Activated CD8-positive, alpha-beta memory T cell treated with anti-CD3 and anti-CD28 coated beads, Interleukin-2, amount 50 U/mL, for 48 hours (primary cell): ENCODE measurements at regions not wholly inside any gene's neighbourhood (a gene's known extent, or its start where the extent isn't known, plus 50 kb on each side); places are given as distances from the start of the nearest gene placed in this dataset.

Experiments
- DNase-seq: peaks from one replicate; pipeline ENCODE4 v3.0.0-alpha.2; 2020

DNA sequence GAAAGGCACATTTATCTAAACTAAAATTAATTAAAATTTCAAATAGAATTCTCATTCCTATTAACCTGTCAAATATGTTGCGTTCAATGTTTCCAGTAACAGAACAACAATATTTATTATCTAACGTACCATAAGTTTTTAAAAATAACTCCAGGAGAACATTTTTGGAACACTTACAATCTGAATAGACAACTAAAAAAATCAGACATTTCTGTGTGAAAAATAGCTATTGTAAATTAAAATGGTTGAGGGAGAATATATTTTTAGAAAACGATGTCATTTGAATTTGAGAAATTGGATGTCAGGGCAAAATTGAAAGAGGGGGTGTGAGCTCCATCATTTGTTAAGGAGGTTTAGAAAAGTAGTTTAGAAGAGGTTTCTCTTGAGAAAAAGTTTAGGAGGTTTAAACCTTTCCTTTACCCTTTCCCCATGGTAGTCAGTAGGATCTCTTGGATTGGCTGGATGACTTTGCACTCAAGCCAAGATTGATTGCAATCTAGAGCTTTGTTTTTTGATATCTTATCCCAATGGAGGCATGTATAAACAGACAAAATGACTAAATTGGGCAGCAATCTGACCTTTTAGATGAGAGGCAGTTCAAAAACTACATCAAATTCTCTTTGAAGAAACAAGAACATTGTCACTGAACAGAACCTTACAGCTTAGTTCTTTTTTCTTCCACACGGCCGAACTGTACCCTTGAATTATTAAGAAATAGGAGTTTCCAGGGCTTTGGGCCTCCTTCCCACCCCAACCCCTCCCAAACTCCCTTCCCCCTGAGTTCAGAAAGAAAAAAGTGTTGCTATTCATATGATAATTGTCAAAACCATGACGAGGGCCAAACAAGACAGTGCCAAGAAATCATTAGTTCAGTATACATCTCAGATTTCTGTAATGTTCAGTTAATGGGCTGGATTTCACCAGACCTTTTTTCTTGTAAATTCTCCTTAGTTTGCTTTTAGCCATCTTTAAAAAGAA is 79.7 kb upstream of the CDIN1 start:
- DNase-seq = no peak

DNA sequence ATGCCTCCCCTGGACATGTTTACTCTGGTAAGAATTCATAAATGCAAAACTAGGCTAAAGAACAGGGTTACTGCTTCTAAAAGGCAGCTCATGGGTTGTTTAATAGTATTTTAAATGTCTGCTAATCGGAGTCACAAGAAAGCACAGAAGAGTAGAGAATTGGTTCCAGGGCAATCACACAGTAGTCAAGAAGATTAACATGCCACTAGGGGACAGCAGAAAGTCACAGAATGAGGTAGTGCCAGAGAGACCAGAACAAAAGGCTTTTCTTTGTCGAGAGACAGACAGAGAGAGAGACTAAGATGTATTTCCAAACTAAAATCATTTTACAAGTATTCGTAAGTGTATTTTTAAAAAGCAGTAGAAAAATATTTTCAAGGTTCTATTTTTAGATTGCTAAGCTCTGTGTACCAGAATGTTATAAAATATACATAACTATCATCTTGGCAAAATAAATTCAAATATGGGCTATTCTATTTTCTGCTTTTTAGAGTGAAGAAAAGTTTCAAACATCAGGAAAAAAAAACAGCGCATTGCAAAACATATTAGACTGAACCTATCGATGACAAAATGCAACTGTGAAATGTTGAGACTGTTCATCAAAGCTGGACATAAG is 78.3 kb upstream of the CDIN1 start:
- DNase-seq = no peak

DNA sequence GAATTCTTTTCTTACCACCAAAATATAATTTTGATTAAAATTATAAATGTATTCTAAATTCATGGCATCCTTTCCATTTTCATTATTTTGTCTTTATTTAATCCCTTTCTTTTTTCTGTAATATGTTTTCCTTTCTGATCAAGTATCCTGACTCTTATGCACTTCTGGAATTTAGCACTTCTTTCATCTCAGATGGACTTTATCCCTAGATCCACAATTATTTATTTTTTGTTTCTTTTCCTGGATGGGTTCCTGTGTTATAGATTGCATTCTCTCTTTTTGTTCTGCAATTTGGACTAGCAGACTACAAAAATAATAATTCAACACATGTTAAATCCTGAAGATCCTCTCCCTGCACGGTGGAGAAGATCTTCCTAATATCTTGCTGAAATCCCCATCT is 76.9 kb upstream of the CDIN1 start:
- no peak for DNase-seq

DNA sequence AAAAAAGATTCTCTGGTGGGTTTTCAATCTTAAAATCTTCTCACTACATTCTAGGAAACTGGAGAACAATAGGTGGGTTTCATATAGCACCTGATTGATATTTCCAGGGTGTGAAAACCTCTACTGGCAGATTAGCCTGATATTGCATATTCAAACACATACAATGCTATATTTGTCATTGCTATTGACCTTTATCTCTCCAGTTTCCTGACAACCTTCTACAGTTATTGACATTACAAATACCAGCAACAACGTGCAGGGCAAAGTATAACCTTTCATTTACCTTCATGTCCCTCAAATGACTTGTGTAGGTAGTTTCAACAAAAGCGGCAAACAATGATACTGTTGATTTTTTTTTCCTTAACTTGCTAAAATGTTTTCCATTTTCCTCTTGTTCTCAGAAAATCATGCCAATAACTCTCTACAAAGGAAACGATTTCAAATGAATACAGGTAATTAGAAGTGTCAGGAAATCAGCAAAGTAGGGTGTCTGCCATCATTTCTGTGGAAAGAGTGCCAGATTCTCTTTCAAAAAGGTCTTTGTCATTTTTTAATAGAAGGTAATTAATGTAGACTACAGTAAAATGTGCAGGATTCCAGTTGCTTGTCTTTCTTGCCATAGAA is 72.6 kb upstream of the CDIN1 start:
- no peak for DNase-seq

DNA sequence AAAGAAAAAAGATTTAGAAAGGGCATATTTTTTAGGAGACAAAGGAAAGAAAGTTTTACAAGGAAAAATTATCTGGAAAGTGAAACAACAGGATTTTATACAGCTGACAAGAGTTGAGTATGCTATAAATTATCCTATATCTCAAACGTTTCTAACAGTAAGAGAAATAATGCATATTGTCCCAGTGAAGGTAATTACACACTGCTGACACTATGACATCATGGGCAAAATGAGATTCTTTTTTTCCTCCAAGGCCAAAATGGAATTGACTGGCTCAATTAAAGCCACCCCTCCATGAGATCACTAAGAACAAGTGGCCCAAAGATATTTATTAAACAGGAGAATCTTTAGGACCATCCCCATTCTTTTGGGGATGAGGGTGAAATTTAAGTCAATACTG is 72.0 kb upstream of the CDIN1 start:
- no peak for DNase-seq

DNA sequence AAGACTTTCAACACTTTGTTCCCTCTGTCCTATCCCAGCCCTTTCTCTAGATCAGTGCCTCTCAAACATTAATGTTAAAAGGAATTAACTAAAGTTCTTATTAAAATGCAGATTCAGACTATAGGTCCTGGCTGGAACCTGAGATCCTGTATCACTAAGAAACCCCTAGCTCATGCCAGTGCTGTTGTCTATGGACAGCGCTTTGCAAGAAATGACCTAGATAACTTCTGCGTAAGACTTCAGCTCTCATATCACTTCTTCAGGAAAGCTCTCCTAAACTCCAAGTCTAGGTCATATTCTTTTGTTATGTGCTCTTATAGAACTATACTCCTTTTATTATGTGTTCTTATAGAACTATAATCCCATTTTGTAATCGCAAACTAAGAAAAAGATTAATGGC is 67.8 kb upstream of the CDIN1 start:
- no peak for DNase-seq

DNA sequence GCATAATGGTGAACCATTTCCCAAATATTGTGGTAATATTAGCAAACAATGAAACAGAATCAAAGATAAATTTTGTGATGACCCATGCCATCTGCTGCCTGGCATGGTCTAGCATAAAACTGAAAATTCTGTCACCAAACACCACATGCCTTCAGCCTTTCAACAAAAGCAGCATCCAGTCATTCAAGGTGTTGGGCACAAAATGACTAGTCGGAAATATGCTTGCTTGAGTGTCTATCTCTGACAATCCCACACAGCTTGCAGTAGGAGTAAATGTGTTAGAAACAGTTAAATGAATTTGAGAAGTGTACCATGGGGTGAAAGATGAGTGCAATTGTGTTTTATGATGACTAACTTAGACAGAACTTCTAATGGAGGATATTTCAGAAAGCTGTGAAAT is 61.7 kb upstream of the CDIN1 start:
- no peak for DNase-seq

DNA sequence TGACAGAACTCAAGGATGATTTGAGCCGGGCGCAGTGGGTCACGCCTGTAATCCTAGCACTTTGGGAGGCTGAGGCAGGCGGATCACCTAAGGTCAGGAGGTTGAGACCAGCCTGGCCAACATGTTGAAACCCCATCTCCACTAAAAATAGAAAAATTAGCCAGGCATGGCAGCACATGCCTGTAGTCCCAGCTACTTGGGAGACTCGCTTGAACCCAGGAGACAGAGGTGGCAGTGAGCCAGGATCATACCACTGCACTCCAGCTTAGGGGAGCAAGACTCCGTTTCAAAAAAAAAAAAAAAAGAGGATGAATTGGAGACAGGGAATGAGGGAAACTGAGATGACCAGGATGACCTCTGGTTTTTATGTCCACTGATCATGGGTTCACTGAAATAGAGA is 60.4 kb upstream of the CDIN1 start:
- no peak for DNase-seq

DNA sequence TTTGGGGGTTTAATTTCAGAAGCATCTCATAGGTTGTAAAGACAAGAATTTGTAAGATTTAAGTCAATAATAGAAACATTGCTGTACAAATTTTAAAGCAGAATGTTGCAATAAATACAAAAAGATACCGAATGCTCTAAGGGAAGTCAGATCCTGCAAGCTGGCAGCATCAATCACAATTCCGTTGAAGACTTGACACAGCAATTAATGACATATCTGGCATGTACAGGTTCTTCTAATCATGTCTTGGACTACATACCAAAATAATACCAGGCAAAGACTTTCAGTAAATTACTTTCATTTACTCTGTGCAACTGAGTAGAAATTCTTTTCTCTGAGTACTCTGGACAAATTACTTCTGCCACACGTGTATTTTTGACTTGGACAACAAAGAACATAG is 54.0 kb upstream of the CDIN1 start:
- no peak for DNase-seq

DNA sequence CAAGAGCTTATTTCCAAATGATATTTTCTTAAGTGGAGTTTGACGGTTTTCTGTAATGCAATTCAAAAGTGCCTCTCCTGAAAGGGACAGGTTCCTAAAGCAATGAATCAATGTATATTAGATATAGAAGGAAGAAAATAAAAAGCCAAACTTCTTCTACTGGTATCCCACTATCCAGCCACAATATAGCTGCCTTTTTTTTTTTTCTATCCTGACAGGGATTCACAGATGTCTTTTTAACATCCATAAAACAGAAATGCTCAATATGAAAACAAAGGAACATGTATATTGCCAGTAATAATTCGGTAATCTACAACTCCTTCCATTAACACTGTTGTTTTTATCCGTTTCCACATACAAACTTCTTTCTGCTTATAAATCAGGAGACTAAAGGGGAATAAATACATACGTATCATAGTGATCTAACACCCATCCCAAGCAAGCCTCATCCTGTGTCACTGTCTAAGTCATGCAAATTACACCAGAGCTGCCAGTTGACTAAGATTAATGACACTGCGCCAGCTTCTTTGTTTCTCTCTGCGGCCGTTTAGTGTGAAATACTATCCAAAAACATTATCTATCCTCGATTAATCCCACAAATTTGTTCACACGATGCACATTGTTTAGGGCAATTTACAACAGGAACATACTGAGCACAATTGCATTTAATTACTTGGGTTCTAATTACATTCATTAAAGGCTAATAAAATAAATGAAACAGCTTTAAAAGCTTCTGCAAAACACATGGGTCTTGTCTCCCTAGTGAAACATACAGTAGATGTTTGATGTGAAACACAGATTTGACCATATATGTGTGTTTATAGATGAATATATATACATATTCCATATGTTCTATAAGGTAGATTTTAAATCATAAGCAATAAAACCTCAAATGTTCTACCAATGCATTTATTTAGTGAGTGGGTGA is 51.9 kb upstream of the CDIN1 start:
- DNase-seq = no peak

DNA sequence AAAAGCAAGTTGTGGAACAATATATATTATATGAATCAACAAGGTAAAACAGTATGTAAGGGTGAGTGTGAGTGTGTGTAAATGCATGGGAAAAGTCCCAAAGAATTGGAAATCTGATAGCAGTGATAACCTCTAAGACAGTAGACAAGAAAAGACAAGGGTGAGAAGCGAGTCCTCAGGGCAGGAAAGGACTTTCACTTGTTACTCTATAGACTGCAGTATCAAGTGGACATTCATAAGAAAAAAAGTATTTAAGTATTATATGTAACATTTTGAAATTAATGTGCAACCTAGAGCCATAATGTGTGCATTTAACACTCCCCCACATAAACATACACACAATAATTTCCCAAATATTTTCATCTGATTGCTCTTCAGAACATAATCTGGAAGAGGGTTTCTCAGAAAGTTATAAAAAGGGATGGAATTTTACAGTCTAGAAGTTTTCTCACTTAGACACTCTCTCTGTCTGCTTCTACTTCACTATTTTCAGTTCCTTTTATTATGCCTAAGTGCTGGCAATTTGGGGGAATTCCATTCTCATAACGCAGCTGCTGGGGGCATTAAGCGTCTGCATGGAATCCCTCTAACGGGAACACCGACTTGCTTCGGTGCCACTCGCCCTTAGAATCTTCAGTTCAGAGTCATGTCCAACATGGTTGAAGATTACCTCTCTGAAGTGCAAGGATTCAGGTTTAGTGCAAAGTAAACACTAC is 50.0 kb upstream of the CDIN1 start:
- DNase-seq = no peak
